ENCODE measurements at regions not wholly inside any gene's neighbourhood (a gene's known extent, or its start where the extent isn't known, plus 50 kb on each side); places are given as distances from the start of the nearest gene placed in this dataset.
"Not testable (repeated sequence)": the region's sequence is repeated elsewhere in the genome, so short reads cannot be mapped to it uniquely, and the experiment has no call there.

- no peak for DNase-seq
- Histone ChIP-seq H3K9ac (ENCODE audit: low read depth in 2 of 2, low read length in 2 of 2) (no peak overlapping the region), H3K36me3 (no peaks in the 10 kb centered on the region), H3K27ac (no peak overlapping the region), H3K9me3 (no peaks in the 10 kb centered on the region), H3K4me1 (no peaks in the 10 kb centered on the region), H3K4me3 (no peak overlapping the region), H3K27me3 (no peaks in the 10 kb centered on the region)
- no peak for TF ChIP-seq CTCF (IDR thresholded peaks at IDR 0.05)
- intact Hi-C loops (cut with DNase I): no loop called here
These were observed 496.7 kb upstream of the HTR1E start for GRCh38 chr6:86440608-86441007.

GRCh38 chr6:86423571-86423970, 513.8 kb upstream of the HTR1E start:
- H3K27me3 ChIP-seq: no peaks in the 10 kb centered on the region
- no peaks in the 10 kb centered on the region for H3K9me3 ChIP-seq
- H3K4me1 ChIP-seq: no peaks in the 10 kb centered on the region
- no peak overlapping the region for H3K27ac ChIP-seq
- intact Hi-C loops (cut with DNase I): no loop called here
- H3K4me3 ChIP-seq: no peak overlapping the region
- DNase-seq: no peak
- no peak overlapping the region for H3K9ac ChIP-seq (ENCODE audit: low read depth in 2 of 2, low read length in 2 of 2)
- no peak for TF ChIP-seq CTCF (IDR thresholded peaks at IDR 0.05)
- H3K36me3 ChIP-seq: no peaks in the 10 kb centered on the region

- H3K4me1 ChIP-seq: no peaks in the 10 kb centered on the region
- H3K4me3 ChIP-seq: no peak overlapping the region
- H3K9me3 ChIP-seq: no peaks in the 10 kb centered on the region
- no peaks in the 10 kb centered on the region for H3K36me3 ChIP-seq
- no peak for DNase-seq
- intact Hi-C loops (cut with DNase I): no loop called here
- H3K27me3 ChIP-seq: no peaks in the 10 kb centered on the region
- TF ChIP-seq CTCF (IDR thresholded peaks at IDR 0.05): no peak
- H3K9ac ChIP-seq (ENCODE audit: low read depth in 2 of 2, low read length in 2 of 2): no peak overlapping the region
- no peak overlapping the region for H3K27ac ChIP-seq
These were observed 525.3 kb upstream of the HTR1E start for GRCh38 chr6:86412057-86412456.

GRCh38 chr6:86407128-86407527, 530.2 kb upstream of the HTR1E start:
- no peak overlapping the region for H3K9ac ChIP-seq (ENCODE audit: low read depth in 2 of 2, low read length in 2 of 2)
- no peaks in the 10 kb centered on the region for H3K36me3 ChIP-seq
- H3K9me3 ChIP-seq: no peaks in the 10 kb centered on the region
- H3K27ac ChIP-seq: no peak overlapping the region
- H3K4me3 ChIP-seq: no peak overlapping the region
- no peak for TF ChIP-seq CTCF (IDR thresholded peaks at IDR 0.05)
- H3K4me1 ChIP-seq: no peaks in the 10 kb centered on the region
- intact Hi-C loops (cut with DNase I): no loop called here
- H3K27me3 ChIP-seq: no peaks in the 10 kb centered on the region
- DNase-seq: no peak

- H3K4me1 ChIP-seq; H3K27ac ChIP-seq; H3K27me3 ChIP-seq; H3K9me3 ChIP-seq; H3K36me3 ChIP-seq; DNase-seq; H3K4me3 ChIP-seq; H3K9ac ChIP-seq (ENCODE audit: low read depth in 2 of 2, low read length in 2 of 2); intact Hi-C loops (cut with DNase I): not testable (repeated sequence)
These were observed 544.5 kb upstream of the HTR1E start for GRCh38 chr6:86392850-86393249.

- TF ChIP-seq CTCF (IDR thresholded peaks at IDR 0.05): no peak
- no peaks in the 10 kb centered on the region for H3K9me3 ChIP-seq
- no peaks in the 10 kb centered on the region for H3K36me3 ChIP-seq
- no peak for DNase-seq
- H3K9ac ChIP-seq (ENCODE audit: low read depth in 2 of 2, low read length in 2 of 2): no peak overlapping the region
- H3K4me1 ChIP-seq: no peaks in the 10 kb centered on the region
- H3K27me3 ChIP-seq: no peaks in the 10 kb centered on the region
- intact Hi-C loops (cut with DNase I): no loop called here
- no peak overlapping the region for H3K27ac ChIP-seq
- H3K4me3 ChIP-seq: no peak overlapping the region
These were observed 556.7 kb upstream of the HTR1E start for GRCh38 chr6:86380571-86381125.

Data from colonic mucosa (tissue), 4 donors.